ENCODE measurements at regions not wholly inside any gene's neighbourhood (a gene's known extent, or its start where the extent isn't known, plus 50 kb on each side); places are given as distances from the start of the nearest gene placed in this dataset.

DNA sequence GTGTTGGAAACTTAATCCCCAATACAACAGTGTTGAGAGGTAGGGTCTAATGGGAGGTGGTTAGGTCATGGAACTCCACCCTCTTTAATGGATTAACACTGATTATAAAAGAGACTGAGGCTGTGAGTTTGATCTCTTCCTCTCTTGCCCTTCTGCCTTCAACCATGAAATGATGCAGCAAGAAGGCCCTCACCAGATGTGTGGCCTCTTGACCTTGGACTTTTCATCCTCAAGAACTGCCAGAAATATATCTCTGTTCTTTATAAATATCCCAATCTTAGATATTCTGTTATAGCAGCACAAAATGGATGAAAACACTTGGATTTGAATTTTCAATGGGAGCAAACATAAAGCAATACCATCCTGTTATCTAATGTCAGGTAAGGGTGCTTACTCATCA, 67.6 kb downstream of the NMUR2 start:
- DNase-seq = no peak

DNA sequence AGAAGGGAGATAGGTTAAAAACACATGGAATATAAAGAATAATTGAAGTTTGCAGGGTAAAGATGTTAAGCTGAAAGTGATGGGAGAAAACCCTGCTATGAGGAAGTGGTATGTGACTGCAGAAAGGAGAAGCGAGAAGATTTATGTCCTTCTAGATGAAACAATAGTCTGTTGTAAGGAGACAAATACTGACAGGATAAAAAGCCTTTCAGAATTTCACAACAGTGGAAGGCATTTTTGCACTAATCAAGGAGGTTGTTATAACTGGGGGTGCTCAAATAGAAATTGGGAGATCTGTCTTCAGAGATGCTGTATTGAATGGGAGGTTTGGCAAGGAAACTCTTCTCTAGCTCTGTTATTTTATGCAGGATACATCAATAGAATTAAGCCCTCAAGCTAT, 69.6 kb downstream of the NMUR2 start:
- no peak for DNase-seq

DNA sequence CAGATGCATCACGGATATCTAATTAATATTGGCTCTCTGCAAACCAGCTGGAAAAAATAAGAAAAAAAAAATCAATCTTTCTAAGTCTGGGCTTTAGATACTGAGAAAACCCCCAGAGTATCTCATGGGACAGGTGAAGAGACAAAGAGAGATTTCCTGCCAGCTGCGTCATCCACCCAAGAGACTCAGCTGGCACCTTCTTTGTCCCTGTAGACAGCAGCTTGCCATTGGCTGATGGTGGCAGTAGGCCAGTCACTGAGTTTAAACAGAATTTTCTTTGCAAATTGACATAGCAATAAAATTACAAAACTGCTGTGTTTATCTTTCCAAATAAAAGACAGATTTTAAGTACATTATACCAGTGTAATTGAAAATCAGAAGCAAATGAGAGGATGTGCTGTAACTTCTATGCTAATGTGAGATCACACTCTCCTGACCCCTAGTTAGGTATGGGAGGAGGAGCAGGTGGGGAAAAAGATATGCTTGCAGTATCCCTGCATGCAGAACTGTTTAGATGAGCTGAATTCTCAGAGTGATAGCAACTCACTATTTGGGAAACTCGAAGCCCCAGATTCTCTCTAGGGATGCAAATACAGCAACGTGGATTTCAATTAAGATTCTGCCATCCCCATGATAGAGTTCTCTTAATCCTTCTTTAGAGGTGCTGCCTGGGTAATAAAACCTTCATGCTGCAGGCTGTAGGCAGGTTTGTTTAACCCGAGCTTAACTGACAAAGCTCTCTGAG, 72.2 kb downstream of the NMUR2 start:
- DNase-seq = no peak

DNA sequence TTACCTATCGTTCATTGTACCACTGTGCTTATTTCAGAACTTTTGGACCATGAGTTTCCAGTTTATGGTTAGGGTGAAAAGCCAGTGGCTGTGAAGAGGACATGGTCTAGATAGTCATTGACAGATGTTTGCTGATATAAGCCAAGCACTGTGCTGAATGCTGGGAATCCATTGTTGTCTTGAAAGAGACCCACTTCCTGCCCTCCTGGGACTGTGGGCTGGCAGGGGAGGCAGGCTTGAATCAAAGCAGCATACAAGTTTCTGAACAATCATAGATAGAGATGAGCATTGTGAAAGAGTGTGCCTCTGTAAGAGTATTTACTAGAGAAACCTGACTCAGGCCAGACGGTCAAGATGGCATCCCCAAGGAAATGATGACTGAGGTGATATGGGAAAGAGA, 73.4 kb downstream of the NMUR2 start:
- no peak for DNase-seq

DNA sequence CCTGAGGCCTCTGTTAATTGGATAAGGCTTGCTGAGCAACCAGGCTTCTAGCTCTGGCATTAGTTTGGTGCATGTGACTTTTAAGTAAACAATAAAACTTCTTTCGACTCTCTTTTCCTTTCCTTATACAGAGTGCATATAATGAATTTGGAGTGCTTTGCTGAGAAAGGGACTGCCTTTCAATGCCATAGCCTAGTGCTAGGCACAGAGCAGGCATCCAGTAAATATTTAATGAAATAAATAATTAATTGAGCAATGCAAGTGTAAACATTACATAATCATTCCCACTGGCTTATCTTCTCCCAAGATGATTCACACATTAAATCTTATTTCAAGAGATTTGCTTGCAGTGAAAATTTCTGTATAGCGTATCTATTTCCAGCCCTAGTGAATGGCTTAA, 74.1 kb downstream of the NMUR2 start:
- no peak for DNase-seq

DNA sequence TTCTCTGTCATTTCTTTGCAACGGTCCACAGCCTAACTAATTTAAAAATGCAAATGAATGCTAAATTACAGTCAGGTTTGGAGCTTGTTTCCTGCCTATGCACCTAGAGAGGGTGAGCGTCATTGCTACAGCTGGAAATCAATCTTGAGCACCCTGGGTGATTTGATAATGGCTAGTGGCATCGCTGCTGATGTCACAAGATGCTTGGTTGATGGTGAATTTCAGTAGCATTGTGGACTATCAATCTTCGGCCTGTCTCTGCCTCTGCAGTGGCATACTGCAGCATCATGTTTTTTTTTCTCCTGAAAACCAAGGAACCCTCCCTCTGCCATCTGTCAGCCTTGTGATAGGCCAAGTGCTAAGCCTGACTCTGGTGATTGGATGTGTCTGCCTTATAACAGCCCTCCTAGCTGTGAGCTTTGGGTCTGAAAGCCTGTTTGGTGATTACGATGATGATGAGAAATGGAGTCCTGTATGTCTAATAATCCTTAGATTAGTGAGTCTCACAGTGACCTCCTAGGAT, 75.3 kb downstream of the NMUR2 start:
- DNase-seq = no peak

DNA sequence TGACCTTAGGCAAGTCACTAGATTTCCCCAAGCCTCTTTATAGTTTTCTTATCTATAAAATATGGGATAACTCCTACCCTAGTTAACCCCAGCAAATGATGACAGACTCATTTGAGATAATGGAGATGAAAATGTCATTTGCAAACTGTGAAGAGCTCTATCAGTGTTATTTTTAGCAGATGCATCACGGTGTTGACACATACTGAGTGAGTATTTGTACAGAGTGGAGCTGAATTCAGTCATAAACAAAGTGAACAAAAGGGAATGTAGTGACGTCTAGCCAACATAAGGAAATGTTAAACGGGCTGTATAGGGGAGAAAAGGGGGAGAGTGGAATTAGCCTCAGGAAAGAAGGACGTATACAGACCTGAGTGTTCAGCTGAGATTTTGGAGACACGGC, 75.9 kb downstream of the NMUR2 start:
- no peak for DNase-seq

DNA sequence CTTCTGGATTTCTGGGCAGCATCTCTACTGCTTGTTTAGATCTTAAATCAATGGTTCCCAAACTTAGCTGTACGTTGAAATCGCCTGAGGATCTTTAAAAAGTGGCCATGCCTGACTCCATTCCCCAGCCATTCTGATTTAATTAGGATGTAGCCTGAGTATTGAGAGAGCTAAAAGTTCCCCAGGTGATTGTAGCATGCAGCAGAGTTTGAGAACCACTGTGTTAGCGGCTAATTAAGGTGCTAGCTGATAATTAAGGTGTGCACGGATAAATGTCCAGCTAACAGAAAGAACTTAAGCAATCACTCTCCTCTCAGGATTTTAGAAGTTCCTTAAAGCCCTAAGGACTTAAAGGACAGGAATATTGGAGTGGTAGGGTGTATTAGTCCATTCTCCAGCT, 89.1 kb downstream of the NMUR2 start:
- no peak for DNase-seq

DNA sequence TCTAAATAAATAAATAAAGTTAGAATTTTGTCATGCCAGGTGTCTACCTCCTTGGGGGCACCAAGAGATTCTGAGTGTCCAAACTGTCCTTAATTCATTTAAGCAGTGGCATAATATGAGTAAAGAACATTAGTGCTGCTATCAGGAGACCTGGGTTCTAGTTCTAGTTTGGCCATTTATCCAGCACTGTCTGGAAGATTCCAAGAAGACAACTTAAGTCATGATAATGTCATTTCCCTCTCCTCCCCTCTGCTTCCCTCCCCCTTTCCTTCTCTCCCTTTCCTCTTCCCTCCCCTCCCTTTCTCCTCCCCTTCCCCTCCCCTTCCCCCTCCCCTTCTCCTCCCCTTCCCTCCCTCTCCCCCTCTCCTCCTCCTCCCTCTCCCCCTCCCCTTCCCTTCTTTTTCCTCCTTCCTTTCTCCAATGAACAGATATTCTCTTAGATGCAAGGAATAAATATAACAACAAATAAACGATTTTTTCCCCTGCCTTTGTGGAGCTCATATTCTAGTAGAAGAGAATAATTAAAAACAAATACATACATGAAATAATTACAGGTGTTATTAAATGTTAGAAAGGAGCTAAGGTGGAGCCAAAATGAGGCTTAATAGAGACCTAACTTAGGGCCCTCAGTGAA, 90.8 kb downstream of the NMUR2 start:
- no peak for DNase-seq

DNA sequence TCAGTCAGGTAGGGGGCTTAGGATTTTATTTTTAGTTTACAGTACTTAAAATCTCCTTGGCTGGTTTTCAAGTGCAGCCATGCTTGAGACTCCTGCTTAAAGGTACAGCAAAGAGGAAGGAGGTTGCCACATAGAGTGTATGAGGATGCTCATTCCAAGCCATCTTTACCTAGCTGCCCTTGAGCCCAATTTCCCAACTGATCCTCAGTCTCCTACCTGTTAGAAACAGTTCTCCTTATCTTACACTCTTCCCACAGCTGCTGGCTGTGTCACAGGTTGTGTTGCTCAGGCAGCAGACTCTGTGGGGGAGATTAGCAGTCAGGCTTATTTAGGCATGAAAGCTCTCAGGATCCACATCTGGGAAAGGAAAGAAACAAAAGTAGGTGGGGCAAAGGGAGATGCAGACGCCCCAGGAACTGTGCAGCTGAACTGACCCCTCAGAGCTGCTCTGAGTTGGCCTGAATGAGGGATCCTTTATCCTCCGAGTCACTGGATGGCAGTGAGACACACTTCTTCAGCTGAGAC, 95.1 kb downstream of the NMUR2 start:
- DNase-seq = peak; percentile 1

DNA sequence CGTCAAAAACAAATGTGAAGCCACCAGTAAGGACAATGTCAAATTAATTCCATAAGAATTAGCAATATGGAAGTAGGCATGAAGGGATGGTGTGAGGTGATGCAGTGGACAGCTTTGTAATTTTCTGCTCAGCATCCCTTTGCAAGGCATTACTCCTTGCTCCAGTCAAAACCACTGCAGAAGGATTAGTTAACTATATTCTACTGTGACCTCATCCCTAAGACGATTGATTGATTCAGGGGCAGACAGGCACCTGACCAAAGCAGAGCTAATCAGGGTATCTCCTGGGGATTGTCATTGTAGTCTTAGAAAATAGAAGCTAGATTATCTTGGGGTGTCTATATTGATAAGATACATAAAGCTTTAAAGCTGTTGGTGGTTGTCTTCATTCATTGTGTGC, 98.7 kb downstream of the NMUR2 start:
- DNase-seq = no peak

DNA sequence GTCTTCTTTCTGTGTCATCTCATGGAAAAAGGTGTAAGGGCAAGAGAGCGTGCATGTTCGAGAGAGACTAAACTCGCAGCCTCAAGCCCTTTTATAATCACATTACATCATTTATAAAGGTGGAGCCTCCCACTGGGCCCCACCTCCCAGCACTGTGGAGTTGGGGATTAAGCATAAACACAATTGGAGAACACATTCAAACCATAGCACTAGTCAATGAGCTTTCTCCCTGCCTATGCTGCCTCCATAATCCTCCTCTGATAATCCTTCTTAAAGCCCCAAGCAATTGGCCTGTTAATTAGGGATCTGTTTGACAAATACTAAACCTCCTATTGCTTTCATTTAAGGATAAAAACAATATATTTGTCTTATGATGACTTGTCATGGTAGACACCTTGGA, 99.6 kb downstream of the NMUR2 start:
- DNase-seq = no peak

DNA sequence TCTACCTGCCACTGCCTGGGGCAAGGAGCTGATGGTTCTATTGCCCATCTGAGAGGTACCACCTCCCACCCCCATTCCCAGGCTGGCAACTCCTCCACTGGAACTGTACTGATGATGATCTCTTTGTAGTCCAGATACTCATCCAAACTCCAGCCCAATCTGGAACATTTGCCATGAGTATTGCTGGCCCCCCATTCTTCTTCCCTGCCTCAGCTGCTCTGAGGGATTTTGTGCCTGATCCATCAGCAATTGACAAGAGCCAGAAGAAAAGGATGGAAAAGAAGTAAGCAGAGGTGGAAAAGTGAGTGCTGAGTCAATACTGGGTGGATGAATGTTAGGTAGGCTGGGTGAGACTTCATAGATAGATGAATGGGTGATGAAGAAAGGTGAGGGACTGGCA, 101.2 kb downstream of the NMUR2 start:
- DNase-seq = no peak

DNA sequence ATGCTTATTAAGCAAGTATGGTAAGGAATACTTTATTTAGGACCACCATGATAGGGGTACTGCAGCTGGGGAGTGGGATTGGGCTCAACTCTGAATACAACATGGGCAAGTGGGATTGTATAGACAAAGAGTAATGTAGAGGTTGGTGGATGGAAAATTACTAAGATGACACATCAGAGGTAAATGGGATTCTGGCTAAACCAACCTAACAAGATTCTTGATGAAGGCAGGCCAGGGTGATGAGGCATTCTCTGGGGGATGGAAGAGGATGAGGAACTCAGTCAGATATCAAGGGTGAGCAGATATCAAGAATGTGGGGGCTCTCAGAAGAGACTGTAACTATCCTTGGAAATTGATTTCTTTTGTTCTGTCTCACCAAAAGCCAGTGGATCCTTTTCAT, 107.2 kb downstream of the NMUR2 start:
- no peak for DNase-seq

DNA sequence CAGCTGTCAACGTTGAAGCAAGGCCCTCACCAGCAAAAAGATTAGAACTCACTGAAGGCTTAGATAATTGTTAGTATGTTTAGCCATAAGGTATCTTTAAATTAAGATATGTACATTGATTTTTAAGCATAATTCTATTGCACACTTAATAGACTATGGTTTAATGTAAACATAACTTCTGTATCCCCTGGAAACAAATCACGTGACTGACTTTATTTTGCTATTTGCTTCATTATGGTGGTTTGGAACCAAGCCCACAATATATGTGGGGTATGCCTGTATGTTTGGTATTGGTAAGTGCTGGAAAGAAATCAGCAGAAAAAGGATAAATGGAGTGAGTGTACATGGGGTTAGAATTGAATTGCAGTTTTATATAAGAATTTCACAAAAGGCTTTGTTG, 111.9 kb downstream of the NMUR2 start:
- DNase-seq = no peak

DNA sequence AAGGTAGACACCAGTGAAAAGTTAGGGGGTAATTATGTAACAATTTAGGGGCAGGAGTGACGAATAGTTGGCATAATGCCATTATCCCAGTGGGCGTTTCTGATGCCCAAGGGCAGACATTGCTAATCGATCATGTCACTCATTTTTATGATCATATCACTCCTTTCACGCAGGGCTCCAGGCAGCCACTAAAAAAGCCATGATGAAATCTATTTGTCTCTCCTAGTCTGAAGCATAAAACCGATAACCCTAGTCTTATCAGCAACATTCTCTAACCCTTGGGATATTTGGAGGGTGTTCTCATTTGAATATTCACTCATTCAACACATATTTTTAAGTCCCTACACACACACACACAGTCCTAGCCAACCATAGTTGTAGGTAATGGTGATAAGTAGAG, 114.9 kb downstream of the NMUR2 start:
- DNase-seq = no peak

DNA sequence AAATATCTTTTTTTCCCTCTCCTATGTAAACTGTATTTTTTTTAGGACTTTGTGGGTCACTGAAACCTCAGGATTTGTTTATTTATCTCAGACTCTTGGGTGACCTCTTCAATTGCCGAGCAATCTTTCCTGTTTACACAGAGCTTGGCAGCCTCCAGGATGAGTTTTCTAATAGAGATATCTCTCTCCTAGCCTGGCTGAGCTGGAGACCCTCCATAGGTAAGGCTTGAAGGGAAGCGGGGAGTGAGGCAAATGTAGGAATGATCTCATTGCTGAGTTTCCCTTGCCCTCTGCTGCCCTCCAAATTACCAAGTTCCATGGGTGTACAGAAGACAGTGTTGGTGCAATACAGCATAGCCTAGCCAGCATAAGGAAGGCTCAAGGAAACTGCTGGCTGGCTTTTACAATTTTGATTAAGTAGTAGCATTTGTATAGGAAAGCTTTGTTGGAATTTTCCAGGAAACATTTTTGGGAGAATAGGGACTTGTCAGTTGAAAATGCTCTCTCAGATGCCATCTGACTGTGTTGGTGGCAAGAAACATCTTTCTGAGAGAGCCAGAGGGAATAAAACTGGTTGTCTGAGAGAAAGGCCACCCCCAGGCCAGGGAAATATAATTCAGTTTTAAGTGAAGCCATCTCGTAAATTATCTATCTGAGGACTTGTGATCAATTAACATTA, 116.0 kb downstream of the NMUR2 start:
- DNase-seq = no peak

DNA sequence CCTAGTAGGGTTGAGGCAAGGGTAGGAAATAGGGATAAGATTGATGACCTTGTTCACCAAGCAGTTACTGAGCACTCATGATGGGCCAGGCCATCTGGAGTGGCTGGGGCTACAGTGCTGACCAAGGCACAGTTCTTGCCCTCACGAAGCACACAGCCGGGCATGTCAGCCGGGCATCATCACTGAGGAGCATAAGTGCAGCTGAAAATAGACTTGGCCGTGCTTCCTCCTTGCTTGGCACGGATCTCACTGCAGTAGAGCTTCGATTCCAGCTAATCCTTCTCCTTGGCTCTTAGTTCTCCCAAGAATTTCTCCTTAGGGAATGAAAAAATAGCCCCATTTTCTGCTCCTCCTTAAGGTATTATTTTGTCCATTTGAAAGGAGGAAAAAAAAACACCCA, 116.6 kb downstream of the NMUR2 start:
- DNase-seq = no peak

DNA sequence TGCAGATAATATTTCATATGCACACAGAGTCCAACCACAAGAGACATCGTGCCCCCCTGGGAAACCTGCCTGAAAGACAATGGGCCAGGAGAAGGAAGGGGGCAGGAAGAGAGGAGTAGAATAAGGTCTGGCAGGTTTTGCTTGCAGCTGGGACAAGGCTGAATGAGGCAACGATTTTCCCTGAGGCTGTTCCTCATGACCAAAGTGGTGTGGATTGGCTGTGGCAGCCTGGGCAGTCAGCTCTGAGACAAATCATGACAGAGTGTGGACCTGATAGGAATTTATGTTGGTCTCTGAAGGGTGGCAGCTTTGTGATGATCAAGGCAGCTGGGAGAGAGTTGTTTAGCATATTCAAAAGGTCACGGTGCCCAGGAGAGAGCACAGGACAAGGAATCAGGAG, 119.3 kb downstream of the NMUR2 start:
- no peak for DNase-seq

DNA sequence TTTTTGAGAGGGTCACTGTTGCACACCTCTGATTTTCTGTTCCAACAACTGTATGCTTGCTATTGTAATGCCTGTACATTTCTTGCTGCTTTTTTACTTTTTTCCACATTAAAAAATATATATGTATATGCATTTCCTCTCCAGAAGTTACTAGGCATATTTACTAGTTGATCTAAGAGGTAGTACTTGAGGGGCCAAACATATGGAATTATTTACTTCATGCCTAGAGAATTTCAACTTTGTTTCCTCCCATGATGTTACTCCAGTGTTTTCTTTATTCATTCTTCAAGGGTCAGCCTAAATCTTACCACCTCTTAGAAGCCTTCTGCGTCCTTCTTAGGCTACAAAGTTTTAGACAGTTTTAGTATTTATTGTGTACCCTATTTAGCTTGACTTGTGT, 122.7 kb downstream of the NMUR2 start:
- DNase-seq = no peak

DNA sequence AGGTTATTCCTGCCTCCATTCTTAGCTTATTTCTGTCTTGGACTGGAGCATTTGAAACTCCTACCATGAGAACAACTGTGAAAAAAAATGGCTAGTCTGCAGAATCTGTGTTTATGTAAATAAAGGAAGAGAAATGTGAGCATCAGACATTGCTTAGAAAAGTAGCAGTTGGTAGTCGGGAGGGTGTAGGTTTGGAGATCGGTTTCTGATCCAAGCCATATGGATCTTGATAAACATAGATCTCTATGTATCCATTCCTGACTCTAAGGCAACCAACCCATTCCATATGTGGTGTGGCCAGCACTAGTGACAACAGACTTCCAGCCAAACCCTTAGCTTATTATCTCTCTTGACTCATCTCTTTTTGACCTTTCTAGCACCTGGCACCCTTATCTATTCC, 127.1 kb downstream of the NMUR2 start:
- no peak for DNase-seq

DNA sequence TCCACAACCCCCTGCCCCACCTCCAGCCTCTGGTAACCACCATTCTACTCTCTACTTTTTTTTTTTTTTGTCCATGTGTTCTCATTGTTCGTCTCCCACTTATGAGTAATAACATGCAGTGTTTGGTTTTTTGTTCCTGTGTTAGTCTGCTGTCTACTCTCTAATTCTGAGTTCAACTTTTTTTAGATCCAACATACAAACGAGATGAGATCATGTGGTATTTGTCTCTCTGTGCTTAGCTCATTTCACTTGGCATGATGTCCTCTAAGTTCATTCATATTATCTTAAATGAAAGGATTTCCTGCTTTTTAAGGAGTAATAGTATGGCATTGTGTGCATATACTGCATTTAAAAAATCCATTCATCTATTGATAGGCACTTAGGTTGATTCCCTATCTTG, 130.9 kb downstream of the NMUR2 start:
- DNase-seq = no peak

DNA sequence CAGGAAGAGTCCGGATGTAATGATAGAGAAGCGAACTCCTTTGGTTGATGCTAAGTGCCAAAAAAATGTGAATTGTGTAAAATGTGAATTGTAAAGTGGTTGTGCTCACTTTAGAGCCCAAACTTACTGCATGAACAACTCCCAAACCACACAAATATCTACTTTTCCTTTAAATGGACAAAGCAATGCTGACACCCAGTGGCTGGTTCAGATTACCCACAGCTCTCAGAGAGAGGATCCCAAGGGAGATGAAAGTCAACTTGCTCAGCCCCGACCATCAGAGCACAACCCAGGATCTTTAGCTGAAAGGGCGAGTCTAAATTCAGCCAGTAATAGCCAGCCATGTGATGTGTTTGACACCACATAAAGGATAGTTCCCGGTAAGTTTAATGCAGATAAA, 133.7 kb downstream of the NMUR2 start:
- no peak for DNase-seq

DNA sequence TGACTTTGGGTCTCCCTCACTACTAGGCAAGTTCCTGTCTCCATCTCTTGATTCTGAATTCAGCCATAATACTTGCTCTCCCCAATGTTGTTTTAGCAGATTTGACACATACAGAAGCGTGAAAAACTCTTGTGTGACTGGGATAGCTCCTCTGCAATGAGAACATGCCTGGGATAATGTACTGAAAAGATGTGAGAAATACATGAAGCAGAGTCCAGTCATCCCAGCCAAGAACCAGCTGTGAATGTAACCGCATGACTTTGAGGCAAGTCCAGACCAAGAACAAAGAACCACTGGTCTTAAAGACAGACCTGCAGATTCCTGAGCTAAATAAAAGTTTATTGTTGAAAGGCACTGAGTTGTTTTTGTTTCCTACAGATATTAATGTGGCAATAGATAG, 135.0 kb downstream of the NMUR2 start:
- DNase-seq = no peak

All from DMS79 treated with DMSO at 0.1 percent for 48 hours (cell line).